OCI-LY3 (cell line): ENCODE measurements at regions not wholly inside any gene's neighbourhood (a gene's known extent, or its start where the extent isn't known, plus 50 kb on each side); places are given as distances from the start of the nearest gene placed in this dataset.

Experiments
- CTCF ChIP-seq: fragments of 200-600, 300-600 bp; sonication (generic); IDR thresholded peaks from 2 replicates; pipeline ENCODE4 v1.5.1; 2014; ENCODE audit warnings: antibody characterized with exemption, low read length, low read depth
- EZH2phosphoT487 ChIP-seq: fragments of 200-600 bp; shearing (Covaris generic); IDR thresholded peaks from 2 replicates; pipeline ENCODE4 v1.6.1; 2018; ENCODE audit warnings: antibody characterized with exemption, mixed run types, low read depth

GRCh38 chr2:242054406-242054805 is 184.9 kb downstream of the RTP5 start:
- no peak for TF ChIP-seq EZH2phosphoT487
- TF ChIP-seq CTCF: no peak
